NB4 (cell line): ENCODE measurements at regions not wholly inside any gene's neighbourhood (a gene's known extent, or its start where the extent isn't known, plus 50 kb on each side); places are given as distances from the start of the nearest gene placed in this dataset.
"Not testable (repeated sequence)": the region's sequence is repeated elsewhere in the genome, so short reads cannot be mapped to it uniquely, and the experiment has no call there.

Experiments used
- DNase-seq: peaks from one replicate; pipeline ENCODE4 v3.0.0; 2010; ENCODE audit warnings: low read depth
- H3K4me3 ChIP-seq: one replicate; pipeline ENCODE4 v1.5.1; 2011; ENCODE audit warnings: mild to moderate bottlenecking, low read depth, low read length, moderate library complexity
- MYC ChIP-seq: IDR thresholded peaks from 2 replicates; pipeline ENCODE4 v1.6.1; 2011; ENCODE audit warnings: low read depth, low read length
- POLR2A ChIP-seq: IDR thresholded peaks from 2 replicates; pipeline ENCODE4 v1.6.1; 2011; ENCODE audit warnings: mild to moderate bottlenecking; ENCODE audit not compliant: insufficient read length; ENCODE audit errors: extremely low read depth
- TF ChIP-seq, protein P1 (sequence below): IDR thresholded peaks from one replicate; pipeline ENCODE4 v1.5.1; 2012; ENCODE audit warnings: low read depth, low read length
- TF ChIP-seq, protein P2 (sequence below): IDR thresholded peaks from 2 replicates; pipeline ENCODE4 v1.6.1; 2011; ENCODE audit warnings: low read depth, low read length

DNA sequence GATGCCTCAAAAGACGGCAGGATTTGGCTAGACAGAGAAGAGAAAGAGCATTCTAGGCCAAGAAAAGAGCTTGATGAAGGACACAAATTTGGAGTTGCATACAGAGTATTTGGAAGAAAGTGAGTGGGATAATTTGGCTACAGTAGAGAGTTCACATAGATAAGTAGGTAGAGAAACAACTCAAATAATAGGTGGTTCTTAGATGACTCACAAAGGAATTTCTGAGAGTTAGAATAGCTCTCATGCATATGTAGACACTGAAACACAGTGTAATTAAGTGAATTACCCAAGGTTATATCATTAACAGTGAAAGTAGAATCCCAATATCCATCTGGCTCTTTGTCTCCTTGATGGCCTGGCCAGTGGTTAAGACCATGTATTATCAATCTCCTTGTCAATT is 228.6 kb upstream of the DDI1 start:
- no peak overlapping the region for H3K4me3 ChIP-seq
- TF ChIP-seq, protein P1, sequence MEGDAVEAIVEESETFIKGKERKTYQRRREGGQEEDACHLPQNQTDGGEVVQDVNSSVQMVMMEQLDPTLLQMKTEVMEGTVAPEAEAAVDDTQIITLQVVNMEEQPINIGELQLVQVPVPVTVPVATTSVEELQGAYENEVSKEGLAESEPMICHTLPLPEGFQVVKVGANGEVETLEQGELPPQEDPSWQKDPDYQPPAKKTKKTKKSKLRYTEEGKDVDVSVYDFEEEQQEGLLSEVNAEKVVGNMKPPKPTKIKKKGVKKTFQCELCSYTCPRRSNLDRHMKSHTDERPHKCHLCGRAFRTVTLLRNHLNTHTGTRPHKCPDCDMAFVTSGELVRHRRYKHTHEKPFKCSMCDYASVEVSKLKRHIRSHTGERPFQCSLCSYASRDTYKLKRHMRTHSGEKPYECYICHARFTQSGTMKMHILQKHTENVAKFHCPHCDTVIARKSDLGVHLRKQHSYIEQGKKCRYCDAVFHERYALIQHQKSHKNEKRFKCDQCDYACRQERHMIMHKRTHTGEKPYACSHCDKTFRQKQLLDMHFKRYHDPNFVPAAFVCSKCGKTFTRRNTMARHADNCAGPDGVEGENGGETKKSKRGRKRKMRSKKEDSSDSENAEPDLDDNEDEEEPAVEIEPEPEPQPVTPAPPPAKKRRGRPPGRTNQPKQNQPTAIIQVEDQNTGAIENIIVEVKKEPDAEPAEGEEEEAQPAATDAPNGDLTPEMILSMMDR, result no peak
- TF ChIP-seq POLR2A, result no peak
- no peak for TF ChIP-seq MYC
- TF ChIP-seq, protein P2, sequence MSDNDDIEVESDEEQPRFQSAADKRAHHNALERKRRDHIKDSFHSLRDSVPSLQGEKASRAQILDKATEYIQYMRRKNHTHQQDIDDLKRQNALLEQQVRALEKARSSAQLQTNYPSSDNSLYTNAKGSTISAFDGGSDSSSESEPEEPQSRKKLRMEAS, result no peak
- DNase-seq, result no peak

DNA sequence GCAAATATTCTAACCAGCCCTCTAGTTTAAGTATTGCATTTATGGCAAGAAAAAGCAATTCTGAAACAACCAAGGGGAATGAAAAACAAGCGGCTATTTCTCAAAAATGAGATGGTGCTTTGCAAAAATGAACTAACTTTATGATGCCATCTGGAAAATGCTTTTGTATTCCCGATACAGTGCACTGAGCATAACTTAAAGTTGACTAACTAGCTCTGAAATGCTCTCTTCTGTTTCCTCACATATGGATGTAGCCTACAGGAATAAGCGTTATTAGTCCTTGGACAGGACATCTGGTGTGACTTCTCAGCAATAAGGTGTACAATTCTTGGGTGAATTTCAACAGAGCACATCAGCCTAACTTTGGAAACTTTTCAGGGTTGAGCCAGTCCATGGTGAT is 228.2 kb upstream of the DDI1 start:
- no peak overlapping the region for H3K4me3 ChIP-seq
- TF ChIP-seq, protein P2, result no peak
- TF ChIP-seq, protein P1, result no peak
- TF ChIP-seq POLR2A, result no peak
- no peak for TF ChIP-seq MYC
- no peak for DNase-seq

DNA sequence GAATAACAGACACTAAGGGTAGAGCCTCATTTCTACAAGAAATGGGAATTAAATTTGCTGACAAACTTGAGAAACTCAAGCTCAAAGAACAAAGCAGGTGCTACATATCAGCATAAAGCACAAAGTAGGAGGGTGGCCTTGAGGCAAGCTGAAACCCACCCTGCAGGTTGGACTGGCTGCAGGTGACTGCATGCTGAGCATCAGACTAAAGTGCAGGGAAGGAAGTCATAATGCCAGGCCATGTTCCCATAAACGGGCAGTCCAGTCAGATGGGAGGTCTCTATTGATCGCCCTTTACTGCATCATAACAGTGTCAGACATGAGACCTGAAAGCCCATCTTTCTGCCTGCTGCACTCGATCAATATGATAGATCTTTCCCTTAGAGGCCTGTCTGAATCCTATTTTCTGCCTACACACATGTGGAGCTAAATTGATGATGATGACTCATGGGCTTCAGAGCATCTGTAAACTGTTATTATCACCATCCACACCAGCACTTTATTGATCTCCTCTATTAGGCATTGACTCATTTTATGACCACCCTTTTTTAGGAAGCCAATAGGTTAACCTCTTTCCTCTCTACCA is 224.5 kb upstream of the DDI1 start:
- H3K4me3 ChIP-seq, result no peak overlapping the region
- no peak for DNase-seq
- no peak for TF ChIP-seq MYC

DNA sequence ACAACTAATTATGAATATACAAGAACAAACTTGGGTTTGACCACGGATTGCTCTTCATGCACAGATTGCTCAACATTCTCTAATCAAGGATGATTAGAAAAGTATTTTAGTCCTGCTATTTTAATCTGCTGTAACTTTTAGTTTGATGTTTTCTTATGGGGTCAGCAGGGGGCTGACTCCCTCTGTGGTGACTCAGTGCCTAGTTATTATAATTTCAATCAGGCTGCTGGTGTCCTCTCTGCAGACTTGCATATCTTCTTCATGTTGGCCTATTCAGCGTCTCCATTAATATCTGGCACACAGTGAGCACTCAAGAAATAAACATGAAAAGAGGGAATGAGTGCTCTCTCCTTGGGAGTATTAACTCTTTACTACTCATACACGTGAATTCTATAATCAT is 223.8 kb upstream of the DDI1 start:
- no peak overlapping the region for H3K4me3 ChIP-seq
- no peak for TF ChIP-seq MYC
- TF ChIP-seq, protein P2, result no peak
- no peak for TF ChIP-seq POLR2A
- TF ChIP-seq, protein P1, result no peak
- no peak for DNase-seq

DNA sequence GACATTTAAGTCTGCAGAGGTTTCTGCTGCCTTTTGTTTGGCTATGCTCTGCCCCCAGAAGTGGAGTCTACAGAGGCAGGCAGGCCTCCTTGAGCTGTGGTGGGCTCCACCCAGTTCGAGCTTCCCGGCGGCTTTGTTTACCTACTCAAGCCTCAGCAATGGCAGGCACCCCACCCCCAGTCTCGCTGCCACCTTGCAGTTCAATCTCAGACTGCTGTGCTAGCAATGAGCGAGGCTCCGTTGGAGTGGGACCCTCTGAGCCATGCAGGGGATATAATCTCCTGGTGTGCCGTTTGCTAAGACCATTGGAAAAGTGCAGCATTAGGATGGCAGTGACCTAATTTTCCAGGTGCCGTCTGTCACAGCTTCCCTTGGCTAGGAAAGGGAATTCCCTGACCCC is 216.1 kb upstream of the DDI1 start:
- H3K4me3 ChIP-seq, DNase-seq: not testable (repeated sequence)

DNA sequence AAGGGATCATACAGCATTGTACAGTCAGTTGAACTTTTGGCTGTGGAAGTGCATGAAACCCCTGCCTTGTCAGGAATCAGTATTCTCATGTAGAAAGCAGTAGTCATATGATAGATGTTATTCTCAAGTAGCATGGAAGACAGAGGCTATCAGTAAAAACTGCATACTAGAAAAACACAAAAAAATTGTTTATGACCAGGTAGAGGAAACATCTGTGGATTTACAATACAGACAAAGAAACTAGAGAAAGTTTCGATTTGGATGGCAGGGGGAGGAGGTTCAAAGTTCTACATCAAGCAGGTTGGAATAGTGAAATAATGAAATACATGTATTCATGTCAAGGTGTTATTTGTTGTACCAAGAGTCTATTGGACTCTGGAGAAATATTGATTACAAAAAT is 212.3 kb upstream of the DDI1 start:
- DNase-seq, result no peak
- TF ChIP-seq, protein P1, result no peak
- TF ChIP-seq POLR2A (no peak), MYC (no peak)
- TF ChIP-seq, protein P2, result no peak
- H3K4me3 ChIP-seq, result no peak overlapping the region

DNA sequence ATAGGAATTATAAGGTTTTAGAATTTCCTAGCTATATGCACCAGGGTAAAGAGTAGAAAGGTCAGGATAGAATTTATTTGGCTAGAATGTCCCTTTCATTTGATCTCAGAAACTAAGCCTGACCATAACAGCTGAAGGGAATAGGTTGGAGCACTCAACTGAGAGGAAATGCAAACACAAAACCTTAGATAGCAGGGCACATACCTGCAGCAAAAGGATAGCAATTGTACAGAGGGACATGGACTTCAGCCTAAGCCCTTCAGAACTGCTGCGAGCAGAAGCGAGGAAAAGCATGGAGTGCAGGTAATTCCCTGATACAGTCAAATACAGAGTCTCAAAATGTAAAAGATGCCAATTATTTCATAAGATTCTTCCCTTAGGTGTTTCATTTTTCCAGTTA is 211.0 kb upstream of the DDI1 start:
- TF ChIP-seq MYC (no peak), POLR2A (no peak)
- TF ChIP-seq, protein P2, result no peak
- TF ChIP-seq, protein P1, result no peak
- no peak for DNase-seq
- H3K4me3 ChIP-seq, result no peak overlapping the region
